SK-N-SH (cell line): ENCODE measurements at regions not wholly inside any gene's neighbourhood (a gene's known extent, or its start where the extent isn't known, plus 50 kb on each side); places are given as distances from the start of the nearest gene placed in this dataset.

Experiments
- CTCF ChIP-seq: fragments of 200-600 bp; sonication (generic); IDR thresholded peaks from 2 replicates; pipeline ENCODE4 v1.6.1; 2017; ENCODE audit warnings: antibody characterized with exemption, mild to moderate bottlenecking, moderate library complexity
- EZH2phosphoT487 ChIP-seq: fragments of 200-600 bp; sonication (generic); IDR thresholded peaks from 2 replicates; pipeline ENCODE4 v1.6.1; 2017; ENCODE audit warnings: low read depth, mixed run types, mild to moderate bottlenecking, antibody characterized with exemption, moderate library complexity, borderline replicate concordance
- IRF3 ChIP-seq: fragments of 150-350 bp; IDR thresholded peaks from 2 replicates; pipeline ENCODE4 v1.6.1; 2016; ENCODE audit warnings: mild to moderate bottlenecking, low read depth, low read length
- JUND ChIP-seq: IDR thresholded peaks from 2 replicates; pipeline ENCODE4 v1.4.0; 2012
- MEF2A ChIP-seq: IDR thresholded peaks from 2 replicates; pipeline ENCODE4 v1.4.0; 2012; ENCODE audit warnings: low read depth, borderline replicate concordance
- MXI1 ChIP-seq: IDR thresholded peaks from 2 replicates; pipeline ENCODE4 v1.6.1; 2012; ENCODE audit warnings: mild to moderate bottlenecking, low read depth, low read length, improper control_type of control experiment
- POLR2AphosphoS5 ChIP-seq: IDR thresholded peaks from 2 replicates; pipeline ENCODE4 v1.6.1; 2012; ENCODE audit warnings: low read depth, low read length
- RAD21 ChIP-seq: IDR thresholded peaks from 2 replicates; pipeline ENCODE4 v1.6.1; 2012; ENCODE audit warnings: mild to moderate bottlenecking, low read length
- REST ChIP-seq: IDR thresholded peaks from 2 replicates; pipeline ENCODE4 v1.6.1; 2012; ENCODE audit warnings: mild to moderate bottlenecking, low read depth, low read length, moderate library complexity
- TAF1 ChIP-seq: IDR thresholded peaks from 2 replicates; pipeline ENCODE4 v1.6.1; 2012; ENCODE audit warnings: low read depth, mild to moderate bottlenecking, low read length, moderate library complexity, borderline replicate concordance
- TEAD4 ChIP-seq: IDR thresholded peaks from 2 replicates; pipeline ENCODE4 v1.4.0; 2012; ENCODE audit warnings: mild to moderate bottlenecking, borderline replicate concordance; ENCODE audit not compliant: insufficient read depth
- ZBTB33 ChIP-seq: IDR thresholded peaks from 2 replicates; pipeline ENCODE4 v1.4.0; 2012; ENCODE audit warnings: low read depth, borderline replicate concordance

- TF ChIP-seq POLR2AphosphoS5: no peak
- TF ChIP-seq ZBTB33: no peak
- TF ChIP-seq REST: no peak
- no peak for TF ChIP-seq TAF1
- TF ChIP-seq EZH2phosphoT487: no peak
- no peak for TF ChIP-seq CTCF
- TF ChIP-seq IRF3: no peak
- no peak for TF ChIP-seq MEF2A
- no peak for TF ChIP-seq RAD21
- TF ChIP-seq MXI1: no peak
- TF ChIP-seq TEAD4: no peak
- no peak for TF ChIP-seq JUND
Measured at GRCh38 chr7:131274986-131275385, 52.7 kb upstream of the MKLN1 start.
